HG03108 (cell line): ENCODE measurements at regions not wholly inside any gene's neighbourhood (a gene's known extent, or its start where the extent isn't known, plus 50 kb on each side); places are given as distances from the start of the nearest gene placed in this dataset.
"Not testable (repeated sequence)": the region's sequence is repeated elsewhere in the genome, so short reads cannot be mapped to it uniquely, and the experiment has no call there.

ENCODE experiments used
- ATAC-seq: cut with Tn5 transposase; IDR thresholded peaks from one replicate; pipeline ENCODE4 v1.9.1; 2021; ENCODE audit warnings: moderate library complexity; ENCODE audit not compliant: unreplicated experiment

DNA sequence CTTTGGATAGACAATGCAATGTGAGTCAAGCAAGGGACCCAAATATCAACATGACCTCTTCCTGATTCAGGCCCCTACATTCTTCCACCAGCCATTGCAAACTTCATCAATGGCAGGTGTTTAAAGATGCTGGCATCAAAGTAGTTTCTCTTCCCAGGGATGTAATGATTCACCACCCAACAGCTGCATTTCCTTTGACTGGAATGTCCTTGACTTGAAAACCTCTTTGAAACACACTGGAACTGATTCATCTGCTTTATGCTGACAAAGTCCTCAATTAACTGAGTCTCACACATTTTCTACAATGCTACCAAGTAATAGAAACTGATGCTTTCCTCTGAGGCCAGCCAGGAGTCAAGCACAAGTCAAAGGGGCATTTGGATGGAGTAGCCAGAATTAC lies 385.5 kb downstream of the GBE1 start:
- ATAC-seq, result no peak

DNA sequence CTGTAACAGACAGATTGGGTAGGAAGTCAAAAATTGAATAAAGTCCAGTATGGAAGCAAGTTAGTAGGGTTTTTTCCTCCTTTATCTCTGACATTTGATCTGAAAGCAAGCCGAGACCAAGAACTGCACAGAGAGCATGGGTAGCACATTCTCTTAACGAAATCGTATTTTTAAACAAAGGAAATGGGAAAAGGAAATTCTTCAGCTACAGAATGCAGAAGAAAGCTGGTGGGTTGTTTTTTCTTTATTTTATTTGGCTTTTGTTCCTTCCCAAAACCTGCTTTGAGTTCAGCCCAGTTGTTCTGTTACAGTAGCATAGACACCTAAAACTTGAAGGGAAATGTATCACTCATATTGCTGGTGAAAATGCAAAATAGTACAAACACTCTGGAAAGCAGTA lies 397.0 kb downstream of the GBE1 start:
- ATAC-seq, result no peak

DNA sequence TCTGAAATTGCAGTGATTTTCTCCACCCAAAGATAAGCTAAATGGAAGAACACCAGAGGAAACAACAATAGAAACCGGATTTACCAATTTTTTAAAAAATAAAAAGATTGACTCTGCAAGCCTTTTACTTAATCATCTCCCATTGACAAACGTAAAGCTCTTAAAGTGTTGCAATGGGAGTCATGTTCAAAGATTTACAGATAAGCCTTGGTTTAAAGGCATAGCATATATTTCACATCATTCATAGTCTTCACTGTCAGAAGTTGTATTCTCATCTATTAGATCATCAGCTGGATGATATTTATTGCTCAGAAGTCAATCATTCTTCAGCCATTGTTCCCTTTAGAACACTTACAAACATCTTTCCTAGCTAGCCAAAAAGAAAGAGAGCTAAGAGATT lies 397.6 kb downstream of the GBE1 start:
- ATAC-seq, result no peak

DNA sequence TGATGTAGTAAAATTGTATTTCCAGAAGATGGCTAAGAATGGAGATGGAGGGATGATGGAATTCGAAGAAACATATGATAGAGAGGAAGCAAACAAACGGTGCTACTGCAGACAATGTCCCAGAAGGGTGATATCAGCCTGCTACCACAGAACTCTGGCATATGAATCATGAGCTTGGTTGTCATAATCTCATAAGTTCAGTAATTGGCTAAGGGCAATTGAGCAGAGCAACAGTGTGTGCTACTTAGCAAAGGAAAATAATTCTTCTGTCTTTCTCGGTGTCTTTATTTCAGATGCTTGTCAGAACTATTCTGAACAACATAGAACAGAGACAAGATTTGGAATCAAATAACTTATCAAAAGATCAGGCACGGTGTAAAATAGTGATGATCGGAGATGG lies 407.3 kb downstream of the GBE1 start:
- ATAC-seq, result no peak

DNA sequence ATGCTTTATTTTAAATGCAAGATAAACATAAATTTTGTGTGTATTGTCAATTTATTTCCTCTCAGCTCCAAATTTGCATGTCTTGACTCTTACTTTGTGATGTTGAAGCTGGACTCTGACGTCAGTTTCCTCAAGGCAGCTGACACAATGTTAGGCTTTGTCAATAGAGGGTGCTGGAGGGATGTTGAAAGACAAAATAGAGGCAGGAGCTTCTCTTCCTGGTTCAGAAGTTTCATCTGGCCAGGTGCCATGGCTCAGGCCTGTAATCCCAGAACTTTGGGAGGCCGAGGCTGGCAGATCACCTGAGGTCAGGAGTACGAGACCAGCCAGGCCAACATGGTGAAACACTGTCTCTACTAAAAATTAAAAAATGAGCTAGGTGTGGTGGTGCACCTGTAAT lies 408.6 kb downstream of the GBE1 start:
- ATAC-seq, result no peak

DNA sequence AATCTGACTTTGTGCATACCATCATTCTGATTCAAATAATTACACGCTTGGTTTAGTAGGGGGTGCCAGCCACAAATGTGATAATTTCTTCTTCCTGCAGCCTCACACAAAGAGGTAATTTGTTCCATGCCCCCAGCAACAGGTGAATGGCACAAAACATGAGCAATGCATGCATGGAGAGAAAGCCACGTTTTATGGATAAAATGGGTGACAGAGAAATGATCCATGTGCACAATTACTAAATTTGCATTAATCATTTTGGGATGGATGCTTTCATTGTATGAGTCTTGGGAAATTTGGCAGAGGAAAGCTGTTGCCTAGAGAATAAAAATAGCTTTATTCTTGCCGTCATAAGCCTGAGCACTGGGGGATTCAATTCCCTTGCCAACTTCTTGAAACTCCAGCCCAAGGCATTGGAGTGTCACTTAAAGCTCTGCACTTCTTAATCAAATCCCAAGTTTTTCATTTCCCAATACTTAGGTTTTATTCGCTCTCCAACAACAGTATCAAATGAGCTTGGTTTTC lies 411.6 kb downstream of the GBE1 start:
- no peak for ATAC-seq

DNA sequence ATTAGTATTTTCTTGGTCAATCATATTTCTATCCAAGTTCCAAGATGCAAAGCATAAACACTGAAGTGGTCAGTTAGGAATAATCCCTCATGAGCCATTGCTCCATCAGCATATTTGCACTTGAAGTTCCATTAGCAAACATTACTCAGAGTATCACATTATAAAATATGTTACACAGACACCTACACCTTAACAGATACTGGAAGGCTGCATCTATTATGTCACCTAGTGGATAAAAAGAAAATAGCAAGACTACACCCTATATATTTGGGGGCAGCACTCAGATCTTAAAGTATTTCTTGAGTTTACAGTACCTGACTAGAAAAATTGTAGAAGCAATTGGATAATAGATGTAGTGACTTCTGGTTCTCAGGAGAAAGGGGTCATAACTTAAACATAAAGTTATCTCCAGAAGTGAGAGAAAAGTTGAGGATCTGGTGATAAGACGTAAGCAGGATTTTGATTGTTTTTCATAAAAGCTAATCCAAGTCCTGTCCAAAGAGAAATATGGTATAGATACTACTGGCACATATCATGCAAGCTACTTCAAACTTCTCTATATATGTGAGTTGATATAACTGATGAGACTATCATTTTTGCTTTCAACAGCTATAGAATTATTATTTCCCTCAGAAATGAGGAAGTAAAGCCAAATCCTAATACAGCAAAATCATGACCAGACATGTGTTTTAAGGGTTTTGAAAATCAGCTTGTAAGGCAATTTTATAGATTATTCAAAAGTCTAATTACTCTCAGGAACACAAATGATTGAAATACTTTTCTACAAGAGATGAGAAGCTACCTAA lies 422.2 kb downstream of the GBE1 start:
- peak; percentile 92 for ATAC-seq

DNA sequence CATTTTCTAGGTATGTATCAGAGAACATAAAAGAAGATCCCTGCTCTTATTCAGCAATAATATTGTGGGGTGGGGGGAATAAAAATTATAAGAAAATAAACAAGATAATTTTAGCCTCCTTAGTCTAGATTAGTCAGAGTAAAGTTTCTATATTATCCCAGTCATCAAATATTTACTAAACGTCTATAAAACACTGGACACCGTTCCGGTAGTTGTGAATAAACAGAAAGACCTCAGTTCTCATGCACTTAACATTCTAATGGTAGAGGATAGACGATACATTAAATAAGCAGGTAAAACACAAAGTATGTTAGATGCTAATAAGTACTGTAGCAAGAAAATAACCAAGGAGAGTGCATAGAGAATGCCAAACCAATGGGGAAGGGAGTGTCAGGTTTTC lies 425.0 kb downstream of the GBE1 start:
- no peak for ATAC-seq

DNA sequence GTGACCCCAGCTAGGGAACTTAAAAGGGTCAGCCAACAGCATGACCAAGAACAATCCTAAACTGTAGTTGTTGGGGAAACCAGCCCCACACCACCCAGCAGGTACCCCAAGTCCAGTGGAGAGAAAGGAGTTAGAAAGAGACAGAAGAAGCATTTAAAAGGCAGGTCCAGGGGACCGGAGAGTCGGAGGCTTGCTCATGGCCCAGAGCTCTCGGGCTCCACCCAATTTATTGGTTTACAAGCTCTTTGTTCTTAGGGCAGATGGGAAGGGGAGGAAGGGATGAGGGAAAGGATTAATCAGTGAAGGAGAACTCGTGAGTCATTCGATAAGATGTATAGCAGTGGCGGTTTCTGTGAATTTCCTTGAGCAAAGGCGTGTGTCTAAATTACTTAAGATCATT lies 431.6 kb downstream of the GBE1 start:
- not testable (repeated sequence) for ATAC-seq

DNA sequence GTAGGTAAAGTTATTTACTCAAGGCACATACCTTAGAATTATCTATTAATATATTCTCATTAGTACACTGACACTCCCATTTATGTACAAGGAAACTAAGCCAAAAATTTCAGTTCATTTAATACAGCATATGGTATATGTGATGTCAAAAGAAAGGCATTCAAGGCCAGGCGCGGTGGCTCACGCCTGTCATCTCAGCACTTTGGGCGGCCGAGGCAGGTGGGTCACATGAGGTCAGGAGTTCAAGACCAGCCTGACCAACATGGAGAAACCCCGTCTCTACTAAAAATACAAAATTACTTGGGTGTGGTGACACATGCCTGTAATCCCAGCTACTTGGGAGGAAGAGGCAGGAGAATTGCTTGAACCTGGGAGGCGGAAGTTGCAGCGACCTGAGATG lies 435.2 kb downstream of the GBE1 start:
- no peak for ATAC-seq

DNA sequence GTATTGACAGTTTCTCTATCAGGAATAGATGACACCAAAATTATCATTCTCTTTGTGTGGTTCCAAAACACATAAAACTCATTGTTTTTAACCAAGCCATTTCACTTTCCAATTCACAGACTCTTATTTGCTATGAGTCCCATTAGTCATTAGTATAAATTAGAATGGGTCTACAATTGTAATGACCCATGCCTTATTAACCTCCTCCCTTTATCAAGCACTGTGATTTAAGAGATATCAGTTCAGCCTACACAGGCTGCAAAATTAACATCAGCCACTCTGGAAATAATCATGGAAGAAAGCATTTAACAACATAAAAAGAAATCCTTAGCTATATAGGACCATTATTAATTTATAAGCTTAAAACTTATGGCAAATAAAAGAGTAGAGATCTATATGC lies 440.6 kb downstream of the GBE1 start:
- ATAC-seq, result no peak

DNA sequence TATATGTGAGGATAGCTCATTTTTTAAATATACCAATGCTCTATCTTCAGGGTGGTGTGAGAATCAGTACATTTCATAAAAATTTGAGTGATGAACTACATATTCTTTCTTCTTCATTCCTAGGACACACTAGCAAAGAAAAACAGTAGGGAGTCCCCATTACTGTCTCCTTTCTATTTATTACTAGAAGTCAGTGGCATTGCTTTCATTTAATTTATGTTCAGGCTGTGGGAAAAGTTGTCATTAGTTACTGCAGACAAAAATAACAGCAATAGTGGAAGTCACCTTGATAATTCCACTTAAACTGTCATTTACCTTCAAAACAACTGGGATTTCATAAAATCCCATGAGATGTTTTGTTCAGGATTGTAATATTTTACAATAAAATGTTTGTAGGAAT lies 446.4 kb downstream of the GBE1 start:
- no peak for ATAC-seq

DNA sequence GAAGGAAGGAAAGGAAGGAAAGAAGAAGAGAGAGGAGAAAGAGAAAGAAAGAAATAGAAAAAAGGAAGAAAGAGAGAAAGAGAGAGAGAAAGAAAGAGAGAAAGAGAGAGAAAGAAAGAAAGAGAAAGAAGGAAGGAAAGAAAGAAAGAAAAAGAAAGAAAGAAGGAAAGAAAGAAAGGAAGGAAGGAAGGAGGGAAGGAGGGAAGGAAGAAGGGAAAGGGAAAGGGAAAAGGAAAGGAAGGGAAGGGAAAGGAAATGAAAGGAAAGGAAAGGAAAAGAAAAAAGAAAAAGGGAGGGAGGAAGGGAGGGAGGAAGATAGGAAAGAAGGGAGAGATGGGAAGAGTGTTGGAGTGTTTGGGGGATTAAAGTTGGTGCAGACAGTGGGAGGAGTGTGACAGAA lies 450.1 kb downstream of the GBE1 start:
- no peak for ATAC-seq

DNA sequence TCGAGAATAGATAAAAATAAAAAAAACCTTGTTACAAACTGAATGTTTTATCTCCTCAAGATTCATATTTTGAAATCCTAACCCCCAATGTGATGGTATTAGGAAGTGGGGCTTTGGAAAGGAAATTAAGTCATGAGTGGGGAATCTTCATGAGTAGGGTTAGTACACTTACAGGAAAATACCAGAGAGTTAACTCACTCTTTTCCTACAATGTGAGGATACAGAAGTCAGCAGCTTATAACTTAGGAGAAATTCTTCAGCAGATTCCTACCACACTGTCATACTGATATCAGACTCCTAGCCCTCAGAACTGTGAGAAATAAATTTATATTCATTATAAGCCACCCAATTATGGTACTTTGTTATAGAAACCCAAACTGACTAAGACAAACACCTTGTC lies 453.1 kb downstream of the GBE1 start:
- no peak for ATAC-seq

DNA sequence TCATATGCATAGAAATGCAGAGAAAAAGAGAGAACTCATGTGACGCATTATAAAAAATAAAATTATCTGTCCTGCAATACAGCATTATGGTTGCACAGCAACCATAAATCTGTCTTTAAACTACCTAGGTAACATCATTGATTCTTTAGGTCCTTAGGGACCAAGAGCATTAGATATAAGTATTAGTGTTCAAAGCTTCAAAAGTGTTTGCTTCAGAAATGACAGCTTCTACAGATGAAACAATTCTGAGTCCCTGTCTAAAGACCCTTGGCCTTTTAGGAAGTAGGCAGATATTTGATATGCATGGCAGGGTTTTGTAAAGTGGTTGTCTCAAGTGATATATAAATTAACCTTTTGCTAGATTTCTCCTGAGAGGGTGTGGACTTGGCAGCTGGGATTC lies 454.2 kb downstream of the GBE1 start:
- no peak for ATAC-seq

DNA sequence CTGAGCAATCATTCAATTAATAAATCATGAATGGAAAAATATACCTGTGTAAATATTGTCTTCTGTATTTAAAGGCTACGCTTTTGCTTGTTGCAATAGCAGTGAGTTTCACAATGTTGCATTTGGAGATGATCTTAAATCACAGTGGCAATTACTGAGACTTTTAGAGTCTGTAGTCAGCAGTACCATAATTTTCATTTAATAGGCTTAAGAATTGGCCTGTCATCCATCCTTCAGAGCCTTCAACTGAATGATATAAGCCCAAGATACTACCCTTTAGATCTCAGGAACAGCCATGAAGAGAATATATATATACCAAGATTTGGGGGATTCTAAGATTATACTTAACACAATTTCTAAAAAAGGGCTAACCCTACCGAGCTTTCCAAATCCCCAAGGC lies 458.1 kb downstream of the GBE1 start:
- ATAC-seq, result no peak

DNA sequence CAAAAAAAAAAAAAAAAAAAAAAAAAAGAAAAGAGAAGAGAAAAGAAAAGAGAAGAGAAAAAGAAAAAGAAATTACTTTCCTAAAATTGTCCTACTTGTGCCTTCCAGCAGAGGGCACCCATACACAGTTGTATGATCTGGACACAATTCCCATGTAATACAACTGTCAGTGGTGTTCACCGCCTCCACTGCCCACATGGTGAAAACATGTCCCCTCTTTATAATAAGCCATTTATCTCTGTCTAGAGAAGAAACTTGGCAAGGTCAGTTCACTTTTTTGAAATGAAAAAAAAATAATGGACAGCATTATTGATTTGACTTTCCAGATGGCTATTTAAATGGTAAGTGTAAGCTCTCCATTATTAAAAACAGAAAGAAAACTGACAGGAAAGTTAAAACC lies 459.4 kb downstream of the GBE1 start:
- ATAC-seq, result peak; percentile 65

DNA sequence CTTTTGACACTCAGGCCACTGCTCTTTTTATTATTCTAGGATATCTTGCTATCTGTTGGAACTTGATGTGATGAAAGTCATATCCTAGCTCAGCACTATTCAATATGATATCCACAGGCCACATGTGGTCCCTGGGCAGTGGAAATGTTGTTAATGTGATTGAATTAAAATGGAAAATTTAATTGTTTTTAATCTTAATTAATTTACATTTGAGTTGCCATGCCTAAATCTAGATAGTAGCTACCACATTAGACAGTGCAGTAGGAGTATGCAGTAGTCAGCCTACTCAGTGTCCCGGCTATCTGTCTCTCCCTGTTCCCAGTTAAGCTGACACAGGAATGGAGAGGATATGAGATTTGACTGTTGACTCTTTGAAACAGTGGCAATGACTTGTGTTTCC lies 460.2 kb downstream of the GBE1 start:
- ATAC-seq, result no peak

DNA sequence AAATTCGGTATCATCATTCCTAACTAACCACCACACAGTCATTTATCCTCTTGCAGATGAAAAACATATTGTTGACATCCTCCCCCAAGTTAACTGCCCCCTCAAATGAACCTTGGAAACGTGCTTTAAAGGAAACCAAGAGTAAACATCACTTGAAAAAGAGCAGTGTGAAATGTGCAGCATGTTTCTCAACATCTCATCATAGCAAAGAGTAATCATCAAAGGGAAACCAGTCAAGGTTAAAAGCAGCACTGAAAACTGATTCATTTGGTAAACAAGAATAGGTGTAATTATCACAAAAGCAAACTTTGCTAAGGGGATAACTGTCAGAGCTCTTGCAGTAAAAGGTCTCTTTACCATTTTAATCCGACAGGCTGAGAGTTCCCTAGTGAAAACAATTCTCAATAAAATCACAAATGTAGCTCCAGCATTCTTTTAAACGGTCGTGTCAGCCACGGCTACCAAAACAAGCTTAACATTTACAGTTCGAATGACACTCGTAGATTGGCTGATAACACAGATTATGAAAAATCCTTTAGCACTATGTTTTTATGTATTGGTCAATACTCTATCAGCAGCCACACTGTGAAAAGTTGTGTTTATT lies 461.0 kb downstream of the GBE1 start:
- ATAC-seq, result no peak

DNA sequence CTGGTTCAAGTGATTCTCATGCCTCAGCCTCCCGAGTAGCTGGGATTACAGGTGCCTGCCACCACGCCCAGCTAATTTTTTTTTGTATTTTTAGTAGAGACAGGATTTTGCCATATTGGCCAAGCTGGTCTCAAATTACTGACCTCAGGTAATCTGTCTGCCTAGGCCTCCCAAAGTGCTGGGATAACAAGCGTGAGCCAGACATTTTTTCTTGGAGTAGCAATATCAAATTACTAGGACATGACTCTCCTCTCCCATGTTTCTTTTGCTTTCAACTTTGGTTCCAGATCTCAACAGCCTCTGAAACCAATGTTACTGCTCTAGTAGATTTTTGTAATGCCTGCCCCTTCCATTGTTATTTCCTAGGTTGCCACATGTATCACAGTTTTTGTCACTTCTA lies 462.0 kb downstream of the GBE1 start:
- no peak for ATAC-seq

DNA sequence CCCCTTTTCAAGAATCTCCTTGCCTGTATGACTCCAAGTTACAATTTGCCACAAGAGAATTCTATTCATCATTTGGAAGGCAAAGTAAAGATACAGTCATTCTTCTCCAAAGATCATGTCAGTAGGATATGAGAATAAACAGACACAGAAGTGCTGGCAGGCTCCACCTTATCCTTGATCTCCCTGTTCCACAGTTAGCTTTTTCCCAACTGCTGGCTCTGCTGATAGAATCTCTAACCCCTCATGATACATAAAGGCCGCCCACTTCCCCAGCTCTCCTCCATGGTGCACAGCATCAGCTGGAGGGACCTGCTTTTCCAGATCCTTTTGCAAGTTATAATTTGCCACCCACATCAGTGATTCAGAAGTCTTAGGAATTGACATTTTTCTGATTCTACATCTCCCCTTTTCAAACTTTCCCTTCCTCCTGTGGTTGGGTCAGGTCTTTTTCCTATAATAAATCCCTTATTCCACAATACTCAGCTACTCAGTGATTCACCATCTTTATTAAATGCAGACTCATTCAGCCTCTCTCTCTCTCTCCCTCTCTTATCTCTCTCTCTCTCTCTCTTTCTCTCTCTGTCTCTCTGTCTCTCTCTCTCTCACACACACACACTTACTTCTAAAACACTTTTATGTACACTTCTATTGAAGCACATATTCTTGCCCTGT lies 465.4 kb downstream of the GBE1 start:
- ATAC-seq, result no peak

DNA sequence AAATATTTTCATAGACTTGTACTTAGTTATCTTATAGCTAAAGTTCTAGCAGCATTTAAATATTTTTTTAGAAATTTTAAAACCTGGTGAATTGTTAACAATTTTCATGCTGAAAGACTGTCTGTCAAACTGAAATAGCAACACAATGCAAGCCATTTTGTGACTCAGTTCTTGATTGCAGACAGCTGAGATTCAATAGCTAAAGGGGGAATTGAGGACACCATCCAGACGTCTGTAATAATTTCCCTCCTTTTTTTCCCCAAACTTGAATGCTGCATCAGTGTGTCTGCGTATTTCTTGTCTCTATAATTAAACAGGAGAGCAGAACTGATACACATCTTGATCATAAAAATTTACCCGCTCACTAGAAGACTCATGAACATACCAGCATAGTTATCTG lies 468.3 kb downstream of the GBE1 start:
- ATAC-seq, result no peak
